SU-DHL-6 (cell line): ENCODE measurements at regions not wholly inside any gene's neighbourhood (a gene's known extent, or its start where the extent isn't known, plus 50 kb on each side); places are given as distances from the start of the nearest gene placed in this dataset.

Source experiments
- CTCF ChIP-seq: fragments of 200-600 bp; sonication (generic); IDR thresholded peaks from one replicate; pipeline ENCODE4 v1.5.1; 2017; ENCODE audit warnings: antibody characterized with exemption, mild to moderate bottlenecking, low read length, moderate library complexity; ENCODE audit not compliant: insufficient read depth, poor library complexity, severe bottlenecking
- EZH2phosphoT487 ChIP-seq: fragments of 200-600 bp; sonication (generic), shearing (Covaris generic); conservative IDR thresholded peaks from 2 replicates; pipeline ENCODE4 v1.6.1; 2018; ENCODE audit warnings: mild to moderate bottlenecking, antibody characterized with exemption, low read length, moderate library complexity, mixed read lengths

DNA sequence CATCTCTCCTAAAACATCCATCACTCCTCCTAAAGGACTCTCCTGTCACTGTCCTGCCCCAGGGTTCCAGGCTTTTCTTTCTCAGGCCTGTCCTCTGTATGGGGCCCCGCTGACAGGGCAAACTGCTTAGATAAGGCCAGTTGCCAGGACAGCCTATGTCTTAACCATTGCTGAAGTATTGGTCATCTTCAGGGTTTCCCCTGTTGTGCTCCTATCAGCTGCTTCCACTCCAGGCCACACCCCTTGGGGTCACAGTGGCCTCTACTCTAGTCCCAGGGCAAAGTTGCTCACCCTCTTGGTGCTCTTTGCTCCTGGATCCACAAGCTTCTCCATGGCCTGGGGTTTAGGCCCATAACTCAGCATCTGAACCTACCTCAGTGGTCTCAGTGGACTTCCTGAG lies 138.0 kb upstream of the PJA1 start:
- no peak for TF ChIP-seq CTCF
- TF ChIP-seq EZH2phosphoT487, result no peak
